K562 (cell line): ENCODE measurements at regions not wholly inside any gene's neighbourhood (a gene's known extent, or its start where the extent isn't known, plus 50 kb on each side); places are given as distances from the start of the nearest gene placed in this dataset.

Source experiments
- ATAC-seq: fragments of 200-7000 bp; cut with Tn5 transposase; 3 replicates; pipeline ENCODE4 v1.9.1; 2020; ENCODE audit warnings: moderate library complexity
- BruUV-seq: library from RNA; stranded (reverse); fragments of 400-500 nt; replicated peaks from 2 replicates; lab custom pipeline; 2021; lab: Mats Ljungman, UMichigan
- CTCF ChIA-PET: fragments of 300-600 bp; formaldehyde crosslinking; extraction: SDS; loops from one replicate; lab custom pipeline; 2021; ENCODE audit warnings: low intra/inter-chr PET ratio; lab: Yijun Ruan, JAX
- POLR2A ChIA-PET: fragments of 300-600, 350-650 bp; sonication (Branson Sonifier 250); formaldehyde crosslinking; extraction: SDS; loops from one replicate; lab custom pipeline; 2021; ENCODE audit warnings: antibody characterized with exemption, inconsistent platforms; lab: Yijun Ruan, JAX
- DNase-seq, 4 experiments: peaks; one replicate each; pipeline versions ENCODE4 v3.0.0 to v3.0.0-alpha.2; 2011 to 2018; ENCODE audit warnings: low spot score in 3 of 4, mixed read lengths in 3 of 4; ENCODE audit errors: extremely low read depth in 1 of 4
- FAIRE-seq: peaks from 2 replicates; lab custom pipeline; 2011; peaks lifted over from hg19 to GRCh38; lab: Jason Lieb, UNC
- H2AFZ ChIP-seq: 2 replicates; pipeline ENCODE4 v1.6.0; 2011; ENCODE audit warnings: low read depth, low read length, control low read depth, inconsistent platforms
- H3K27ac ChIP-seq: fragments of 200-600 bp; 3 replicates; pipeline ENCODE4 v1.8.0; 2011; ENCODE audit warnings: low read depth, mild to moderate bottlenecking, control low read depth, inconsistent platforms, low read length, moderate library complexity, mixed read lengths; ENCODE audit errors: extremely low read depth
- H3K27me3 ChIP-seq, 2 experiments: fragments of 300-600 bp in 1 of 2; 2 replicates in 1 of 2; 3 replicates in 1 of 2; pipeline versions ENCODE4 v1.6.0 to v1.8.0; 2011; ENCODE audit warnings: inconsistent platforms in 2 of 2, low read length in 2 of 2, mild to moderate bottlenecking in 1 of 2, mixed read lengths in 1 of 2, moderate library complexity in 1 of 2; ENCODE audit not compliant: control insufficient read depth in 2 of 2, insufficient read depth in 2 of 2
- H3K36me3 ChIP-seq: fragments of 300-600 bp; 3 replicates; pipeline ENCODE4 v1.8.0; 2011; ENCODE audit warnings: mild to moderate bottlenecking, low read length, inconsistent platforms; ENCODE audit not compliant: control insufficient read depth, insufficient read depth
- H3K4me1 ChIP-seq, 2 experiments: fragments of 200-600 bp in 1 of 2; replicated peaks in 1 of 2; 2 replicates in 1 of 2; 3 replicates in 1 of 2; pipeline versions ENCODE4 v1.5.1 to v1.8.0; 2011; ENCODE audit warnings: inconsistent platforms in 2 of 2, low read length in 2 of 2, mild to moderate bottlenecking in 1 of 2, mixed read lengths in 1 of 2, moderate library complexity in 1 of 2; ENCODE audit not compliant: control insufficient read depth in 2 of 2, insufficient read depth in 2 of 2
- H3K4me2 ChIP-seq: 2 replicates; pipeline ENCODE4 v1.6.1; 2011; ENCODE audit warnings: low read length, control low read depth, inconsistent platforms, mixed read lengths; ENCODE audit not compliant: insufficient read depth
- H3K4me3 ChIP-seq: fragments of 200-600 bp; sonication (generic), shearing (Covaris generic); 2 replicates; pipeline ENCODE4 v1.5.1; 2016; ENCODE audit warnings: control low read depth, inconsistent platforms
- H3K79me2 ChIP-seq: fragments of 200-600 bp; 3 replicates; pipeline ENCODE4 v1.8.0; 2011; ENCODE audit warnings: low read length, inconsistent platforms; ENCODE audit not compliant: control insufficient read depth, insufficient read depth
- H3K9ac ChIP-seq, 2 experiments: 2 replicates each; pipeline versions ENCODE4 v1.6.0 to v1.6.1; 2011; ENCODE audit warnings: low read depth in 2 of 2, low read length in 2 of 2, control low read depth in 1 of 2, inconsistent platforms in 1 of 2, mild to moderate bottlenecking in 1 of 2, mixed read lengths in 1 of 2; ENCODE audit not compliant: insufficient read depth in 1 of 2
- H3K9me1 ChIP-seq: one replicate; pipeline ENCODE4 v1.6.0; 2011; ENCODE audit warnings: inconsistent platforms, mild to moderate bottlenecking, low read length, moderate library complexity; ENCODE audit not compliant: control insufficient read depth, insufficient read depth
- H3K9me3 ChIP-seq: replicated peaks from 2 replicates; pipeline ENCODE4 v1.5.1; 2011; ENCODE audit warnings: low read depth, low read length, inconsistent platforms; ENCODE audit not compliant: control insufficient read depth, insufficient read depth
- H4K20me1 ChIP-seq: replicated peaks from 2 replicates; pipeline ENCODE4 v1.6.1; 2011; ENCODE audit warnings: low read length, inconsistent platforms, mixed read lengths; ENCODE audit not compliant: control insufficient read depth, insufficient read depth
- ETV6 ChIP-seq, 3 experiments: fragments of 150-350 bp in 1 of 3; sonication (generic) in 1 of 3; formaldehyde crosslinking in 1 of 3; IDR thresholded peaks; 2 replicates each; pipeline versions ENCODE4 v1.6.1 to v1.8.0; 2014 to 2022; ENCODE audit warnings: borderline replicate concordance in 2 of 3, low read depth in 2 of 3, antibody characterized with exemption in 1 of 3, low read length in 1 of 3, mild to moderate bottlenecking in 1 of 3, missing genetic modification reagents in 1 of 3
- HLTF ChIP-seq: fragments of 450-650 bp; IDR thresholded peaks from 2 replicates; pipeline ENCODE4 v1.6.1; 2016
- HSF4 ChIP-seq: fragments of 250-450 bp; sonication (Bioruptor Pico); IDR thresholded peaks from 2 replicates; pipeline ENCODE4 v2.1.2; 2022; ENCODE audit warnings: mild to moderate bottlenecking, moderate library complexity, borderline replicate concordance
- OTX1 ChIP-seq: fragments of 450-650 bp; formaldehyde crosslinking; IDR thresholded peaks from 2 replicates; pipeline ENCODE4 v1.4.0; 2022; ENCODE audit warnings: mild to moderate bottlenecking
- PHF21A ChIP-seq: fragments of 450-650 bp; IDR thresholded peaks from 2 replicates; pipeline ENCODE4 v1.6.1; 2017; ENCODE audit warnings: low read depth, borderline replicate concordance
- WGBS: fragments of 100-300 bp; shearing (Covaris generic); methylation state at CpG from one replicate; pipeline ENCODE4 v1.1.6; 2016; ENCODE audit warnings: low coverage, mixed read lengths; ENCODE audit not compliant: insufficient coverage; ENCODE audit errors: missing lambda C conversion rate; 5-methylcytosine and 5-hydroxymethylcytosine counted together
- in situ Hi-C: fragments of 300-500 bp; cut with MboI; formaldehyde crosslinking; loops from 4 replicates; pipeline ENCODE4 v1.15.0; 2018; ENCODE audit warnings: inconsistent platforms, mixed read lengths
- intact Hi-C: fragments of 100-400 bp; cut with micrococcal nuclease; formaldehyde crosslinking; loops from 2 replicates; pipeline ENCODE4 v1.14.2; 2022
- TF ChIP-seq, protein P1 (sequence below): fragments of 250-450 bp; sonication (Bioruptor Pico); IDR thresholded peaks from 2 replicates; pipeline ENCODE4 v1.4.0; 2020; ENCODE audit warnings: mild to moderate bottlenecking, moderate library complexity
- TF ChIP-seq, protein P2 (sequence below): fragments of 450-650 bp; formaldehyde crosslinking; IDR thresholded peaks from 2 replicates; pipeline ENCODE4 v1.4.0; 2020; ENCODE audit warnings: mild to moderate bottlenecking, moderate library complexity

DNA sequence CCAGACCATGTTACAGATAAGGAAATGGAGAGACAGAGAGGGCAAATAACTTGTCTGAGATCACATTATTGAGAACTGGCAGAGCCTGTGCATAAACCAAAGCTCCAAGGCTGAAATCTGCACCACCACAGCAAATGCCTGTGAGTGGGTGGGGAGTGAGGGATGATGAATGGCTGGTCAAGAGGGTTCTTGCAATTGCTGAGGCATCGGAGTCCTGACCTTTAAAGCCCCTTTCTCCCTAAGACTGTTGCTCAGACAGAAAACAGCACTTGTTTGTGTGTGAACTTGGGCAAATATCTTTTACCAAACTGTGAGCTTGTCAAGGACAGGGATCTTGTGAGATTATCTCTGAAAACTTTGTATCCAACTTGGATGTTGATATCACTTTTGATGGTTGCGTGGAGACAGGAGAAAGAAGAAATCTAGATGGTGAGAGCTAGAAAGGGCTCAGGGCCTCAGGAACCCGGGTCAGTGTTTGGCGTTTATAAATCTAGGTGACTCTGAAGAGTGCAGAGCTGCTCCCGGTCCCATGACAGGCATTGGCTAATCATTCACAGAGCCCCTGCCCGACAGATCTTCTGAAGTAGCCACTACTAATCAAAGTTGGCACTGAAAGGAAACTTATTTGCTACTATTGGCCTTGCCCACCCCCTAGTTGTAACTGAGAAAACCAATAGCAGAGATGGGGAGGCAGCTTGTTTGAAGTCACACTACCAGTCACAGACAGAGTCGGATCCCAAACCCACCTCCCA lies 122.3 kb downstream of the FOXD2 start:
- Histone ChIP-seq H4K20me1 (no peaks in the 10 kb centered on the region), H3K9me3 (no peaks in the 10 kb centered on the region), H2AFZ (no peak overlapping the region), H3K9me1 (no peaks in the 10 kb centered on the region), H3K36me3 (no peaks in the 10 kb centered on the region), H3K4me2 (no peak overlapping the region), H3K27ac (no peak overlapping the region), H3K4me1 (no peaks in the 10 kb centered on the region), H3K4me3 (no peak overlapping the region), H3K79me2 (no peaks in the 10 kb centered on the region), H3K9ac (no peak overlapping the region), H3K27me3 (peaks cover 24 to 40% of the 10 kb centered on the region in 2 experiments)
- ATAC-seq (no peak), FAIRE-seq (no peak), DNase-seq (no peak)
- ChIA-PET POLR2A (interaction anchor here (0.6 to 1.6 kb wide), 8 partner anchors 8 to 173 kb away, joined by 3 to 4 read pairs (median 3); no protein-coding TSS in a partner anchor), CTCF (no interaction called here)
- WGBS: 0% methylated on average over 7 of the region's 7 CpGs
- in situ Hi-C loops (no loop called here), intact Hi-C loops (no loop called here)
- TF ChIP-seq ETV6 (IDR thresholded peaks at IDR 0.05; ENCODE audit: borderline replicate concordance in 1 of 2, low read depth in 2 of 2, low read length in 1 of 2): no peak
- no peak for TF ChIP-seq ETV6 (CRISPR knock-in tag; IDR thresholded peaks at IDR 0.05; ENCODE audit: borderline replicate concordance)
- TF ChIP-seq HLTF: no peak
- BruUV-seq: no TSS peak

DNA sequence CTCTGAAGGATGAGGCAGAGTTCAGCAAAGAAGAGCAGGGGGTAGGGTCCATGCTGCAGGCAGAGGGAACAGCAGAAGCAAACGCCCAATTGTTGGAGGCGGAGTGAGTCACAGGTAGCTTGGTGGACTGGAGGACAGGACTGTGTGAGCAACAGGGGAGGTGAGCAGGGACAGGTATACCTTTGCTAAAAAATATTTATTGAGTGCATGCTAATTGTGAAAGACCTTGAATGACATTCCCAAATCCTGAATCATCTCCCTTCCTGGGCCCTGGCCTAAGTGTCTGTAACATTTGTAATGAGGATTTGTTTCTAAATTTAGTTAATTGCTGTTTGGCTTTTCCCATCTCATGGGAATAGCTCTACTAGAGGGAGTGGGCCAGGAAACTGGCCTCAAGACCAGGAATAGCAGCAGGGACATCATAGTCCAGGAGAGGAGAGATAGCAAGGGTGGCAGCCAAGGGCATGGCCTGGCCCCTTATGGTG lies 123.7 kb downstream of the FOXD2 start:
- Histone ChIP-seq H3K4me2 (no peak overlapping the region), H3K79me2 (no peaks in the 10 kb centered on the region), H3K4me3 (no peak overlapping the region), H4K20me1 (peaks cover 6% of the 10 kb centered on the region; the same call in 1 of the 2 replicates), H3K9ac (no peak overlapping the region), H3K27ac (no peak overlapping the region), H3K27me3 (peaks cover 21 to 32% of the 10 kb centered on the region in 2 experiments), H3K4me1 (no peaks in the 10 kb centered on the region), H3K9me3 (no peaks in the 10 kb centered on the region), H2AFZ (no peak overlapping the region), H3K36me3 (no peaks in the 10 kb centered on the region), H3K9me1 (no peaks in the 10 kb centered on the region)
- no TSS peak for BruUV-seq
- ChIA-PET CTCF (no interaction called here), POLR2A (interaction anchor here (1.6 kb wide), 1 partner anchor 8 kb away, joined by 4 read pairs; no protein-coding TSS in a partner anchor)
- 0% methylated on average over 2 of the region's 2 CpGs for WGBS
- FAIRE-seq (no peak), DNase-seq (no peak), ATAC-seq (no peak)
- intact Hi-C loops (no loop called here), in situ Hi-C loops (no loop called here)
- TF ChIP-seq PHF21A (no peak), OTX1 (CRISPR knock-in tag) (no peak), HSF4 (no peak)
- TF ChIP-seq, protein P1, sequence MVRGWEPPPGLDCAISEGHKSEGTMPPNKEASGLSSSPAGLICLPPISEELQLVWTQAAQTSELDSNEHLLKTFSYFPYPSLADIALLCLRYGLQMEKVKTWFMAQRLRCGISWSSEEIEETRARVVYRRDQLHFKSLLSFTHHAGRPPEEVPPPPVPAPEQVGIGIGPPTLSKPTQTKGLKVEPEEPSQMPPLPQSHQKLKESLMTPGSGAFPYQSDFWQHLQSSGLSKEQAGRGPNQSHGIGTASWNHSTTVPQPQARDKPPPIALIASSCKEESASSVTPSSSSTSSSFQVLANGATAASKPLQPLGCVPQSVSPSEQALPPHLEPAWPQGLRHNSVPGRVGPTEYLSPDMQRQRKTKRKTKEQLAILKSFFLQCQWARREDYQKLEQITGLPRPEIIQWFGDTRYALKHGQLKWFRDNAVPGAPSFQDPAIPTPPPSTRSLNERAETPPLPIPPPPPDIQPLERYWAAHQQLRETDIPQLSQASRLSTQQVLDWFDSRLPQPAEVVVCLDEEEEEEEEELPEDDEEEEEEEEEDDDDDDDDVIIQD (CRISPR knock-in tag): no peak
- TF ChIP-seq, protein P2, sequence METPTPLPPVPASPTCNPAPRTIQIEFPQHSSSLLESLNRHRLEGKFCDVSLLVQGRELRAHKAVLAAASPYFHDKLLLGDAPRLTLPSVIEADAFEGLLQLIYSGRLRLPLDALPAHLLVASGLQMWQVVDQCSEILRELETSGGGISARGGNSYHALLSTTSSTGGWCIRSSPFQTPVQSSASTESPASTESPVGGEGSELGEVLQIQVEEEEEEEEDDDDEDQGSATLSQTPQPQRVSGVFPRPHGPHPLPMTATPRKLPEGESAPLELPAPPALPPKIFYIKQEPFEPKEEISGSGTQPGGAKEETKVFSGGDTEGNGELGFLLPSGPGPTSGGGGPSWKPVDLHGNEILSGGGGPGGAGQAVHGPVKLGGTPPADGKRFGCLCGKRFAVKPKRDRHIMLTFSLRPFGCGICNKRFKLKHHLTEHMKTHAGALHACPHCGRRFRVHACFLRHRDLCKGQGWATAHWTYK (CRISPR knock-in tag): no peak
